GM23248 (cell line): ENCODE measurements at regions not wholly inside any gene's neighbourhood (a gene's known extent, or its start where the extent isn't known, plus 50 kb on each side); places are given as distances from the start of the nearest gene placed in this dataset.

Source experiments
- EZH2 ChIP-seq: fragments of 200-600 bp; sonication (generic); IDR thresholded peaks from 2 replicates; pipeline ENCODE4 v1.6.1; 2018; ENCODE audit warnings: antibody characterized with exemption, mild to moderate bottlenecking; ENCODE audit not compliant: insufficient read depth, poor library complexity, severe bottlenecking
- EZH2phosphoT487 ChIP-seq: fragments of 200-600 bp; sonication (generic); IDR thresholded peaks from 2 replicates; pipeline ENCODE4 v1.6.1; 2018; ENCODE audit warnings: antibody characterized with exemption, moderate library complexity, mild to moderate bottlenecking, low read depth; ENCODE audit not compliant: insufficient read depth

GRCh38 chr10:44180321-44181168 lies 204.4 kb downstream of the CXCL12 start:
- TF ChIP-seq EZH2 (no peak), EZH2phosphoT487 (0 out of 2 replicates have a peak, but pooled peaks have one; percentile 10)
